Urinary bladder (tissue), 3 donors: ENCODE measurements at regions not wholly inside any gene's neighbourhood (a gene's known extent, or its start where the extent isn't known, plus 50 kb on each side); places are given as distances from the start of the nearest gene placed in this dataset.
"Not testable (repeated sequence)": the region's sequence is repeated elsewhere in the genome, so short reads cannot be mapped to it uniquely, and the experiment has no call there.

Experiments used
- DNase-seq: peaks from one replicate; pipeline ENCODE4 v3.0.0-alpha.2; 2015; ENCODE audit errors: extremely low spot score
- H3K27ac ChIP-seq: one replicate; pipeline ENCODE4 v1.5.1; 2013; ENCODE audit warnings: low read depth, mild to moderate bottlenecking, moderate library complexity
- H3K36me3 ChIP-seq: one replicate; pipeline ENCODE4 v1.6.1; 2013; ENCODE audit warnings: mild to moderate bottlenecking, moderate library complexity; ENCODE audit not compliant: insufficient read depth
- H3K4me1 ChIP-seq: one replicate; pipeline ENCODE4 v1.6.1; 2013; ENCODE audit warnings: mild to moderate bottlenecking, moderate library complexity; ENCODE audit not compliant: insufficient read depth
- H3K4me3 ChIP-seq: one replicate; pipeline ENCODE4 v1.5.1; 2013; ENCODE audit warnings: low read depth, low read length
- WGBS: extraction: QIAGEN DNeasy Blood & Tissue Kit; methylation state at CpG from one replicate; pipeline ENCODE4 v1.1.7; 2013; 5-methylcytosine and 5-hydroxymethylcytosine counted together
- donor health status: healthy with polysubstance abuse.
- donor health status: healthy.

DNA sequence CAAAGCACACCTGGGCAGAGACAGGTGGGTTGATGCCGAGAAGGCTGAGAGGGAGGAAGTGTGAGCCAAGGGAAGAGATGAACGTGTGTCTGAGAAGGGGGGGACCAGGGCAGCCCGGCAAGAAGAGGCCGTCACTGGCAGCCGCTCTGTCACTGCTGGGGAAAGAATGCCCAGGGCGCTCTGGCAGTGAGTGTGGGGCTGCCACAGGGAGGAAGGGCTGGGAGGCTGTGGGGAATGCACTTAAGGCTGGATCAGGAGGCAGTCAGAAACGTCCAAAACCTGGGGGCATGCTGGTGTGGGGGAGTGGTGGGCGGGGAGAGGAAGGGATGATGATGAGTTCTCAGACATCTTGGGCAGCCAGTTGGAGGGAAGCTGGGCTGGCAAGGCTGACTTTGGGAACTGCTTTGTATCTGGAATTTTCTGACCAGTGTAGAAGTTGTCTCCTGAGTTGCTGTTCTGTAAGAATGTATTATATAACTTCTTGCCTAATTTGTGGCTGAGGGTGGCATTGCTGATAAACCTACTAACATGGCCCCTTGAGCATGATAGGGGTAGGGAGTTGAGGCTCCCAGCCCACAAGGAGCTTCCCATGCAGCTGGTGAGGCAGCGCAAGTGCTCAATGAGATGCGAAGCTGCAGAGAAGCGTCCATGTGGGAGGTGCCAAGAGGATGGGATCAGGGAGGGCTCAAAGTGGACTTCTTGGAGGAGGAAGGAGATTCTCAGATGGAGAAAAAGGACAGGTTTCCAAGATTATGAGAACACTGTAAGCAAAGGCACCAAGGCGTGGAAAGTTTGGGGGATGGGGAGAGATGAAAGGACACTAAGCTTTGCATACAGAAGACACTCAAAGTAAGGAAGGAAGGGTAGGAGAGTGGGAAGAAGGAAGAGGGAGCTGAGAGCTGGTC is 185.1 kb upstream of the HAAO start:
- H3K27ac ChIP-seq, result no peak overlapping the region
- H3K4me3 ChIP-seq, result no peak overlapping the region

DNA sequence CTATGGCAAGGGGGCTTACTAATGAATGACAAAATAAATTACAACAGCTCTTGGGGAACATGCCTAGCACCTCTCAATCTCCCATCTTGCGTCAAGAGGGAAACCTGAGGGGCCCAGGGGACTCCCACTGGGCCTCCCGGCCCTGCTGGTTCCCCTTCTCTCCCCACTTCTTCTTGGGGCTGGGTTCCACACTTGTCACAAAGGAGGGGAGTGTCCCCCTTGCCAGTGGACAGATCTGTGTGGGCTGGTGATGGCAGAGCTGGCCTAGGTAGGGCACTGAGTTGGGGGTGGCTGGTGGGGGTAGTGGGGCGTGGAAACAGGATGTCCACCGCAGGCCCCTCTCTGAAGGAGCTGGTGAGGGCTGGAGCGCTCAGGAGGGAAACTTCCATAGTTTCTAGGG is 184.0 kb upstream of the HAAO start:
- no peaks in the 10 kb centered on the region for H3K4me1 ChIP-seq
- H3K4me3 ChIP-seq, result no peak overlapping the region
- H3K27ac ChIP-seq, result no peak overlapping the region
- no peak for DNase-seq
- WGBS, result 87% methylated on average over 5 of the region's 5 CpGs
- no peaks in the 10 kb centered on the region for H3K36me3 ChIP-seq

More for the DNA sequence above, 185.1 kb upstream of the HAAO start:
- Histone ChIP-seq H3K4me1 (no peaks in the 10 kb centered on the region), H3K36me3 (no peaks in the 10 kb centered on the region)
- 83% methylated on average over 12 of the region's 12 CpGs for WGBS
- DNase-seq, result no peak

DNA sequence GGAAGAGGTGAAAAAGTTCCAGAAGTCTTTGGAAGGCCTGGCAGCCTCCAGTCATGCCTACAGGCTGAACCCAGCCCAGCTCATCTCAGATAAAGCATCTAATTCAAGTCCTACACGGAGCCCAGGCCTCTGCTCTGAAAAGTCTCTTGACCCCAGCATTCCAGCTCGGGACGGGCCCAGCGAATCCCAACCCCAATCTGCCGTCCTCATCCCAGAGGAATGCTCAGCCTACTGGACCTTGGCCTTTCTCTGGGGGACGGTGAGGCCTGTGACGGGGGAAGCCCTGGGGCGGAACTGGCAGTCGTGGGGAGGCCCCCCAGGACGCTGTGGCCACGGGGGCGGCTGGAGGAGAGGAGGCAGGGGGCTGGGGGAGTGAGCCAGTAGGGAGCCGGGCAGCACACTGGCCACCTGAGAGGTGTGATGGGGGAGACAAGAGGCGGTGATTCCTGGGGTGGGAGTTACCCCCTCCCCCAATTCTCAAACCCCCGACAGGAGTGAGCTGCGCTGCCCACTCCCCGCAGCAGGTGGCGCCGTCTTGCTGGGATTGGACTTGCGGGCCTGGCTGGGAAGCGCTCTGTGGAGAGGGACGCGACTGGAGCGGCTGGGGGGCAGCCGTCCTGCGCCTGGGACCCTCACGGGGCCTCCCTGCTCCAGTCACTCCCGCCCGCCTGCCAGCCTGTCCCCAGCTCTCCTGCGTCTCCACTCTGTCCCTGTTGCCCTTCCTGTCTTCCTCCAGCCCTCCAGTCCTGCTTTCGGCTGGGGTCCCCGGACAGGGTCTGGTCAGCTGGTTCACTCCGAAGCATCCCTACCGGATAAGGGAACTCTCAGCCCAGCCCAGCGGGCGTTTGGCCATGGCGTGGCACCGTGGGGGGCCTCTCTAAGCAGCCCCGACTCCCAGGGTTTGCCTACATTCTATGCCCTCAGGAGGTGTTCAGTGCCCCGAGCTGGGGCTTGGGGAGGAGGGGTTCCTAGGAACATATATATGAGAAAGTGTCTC is 182.6 kb upstream of the HAAO start:
- DNase-seq, result no peak
- Histone ChIP-seq H3K4me1 (no peaks in the 10 kb centered on the region), H3K4me3 (no peak overlapping the region), H3K27ac (peak overlapping the region; percentile 28), H3K36me3 (no peaks in the 10 kb centered on the region)
- 21% methylated on average over 40 of the region's 40 CpGs for WGBS

DNA sequence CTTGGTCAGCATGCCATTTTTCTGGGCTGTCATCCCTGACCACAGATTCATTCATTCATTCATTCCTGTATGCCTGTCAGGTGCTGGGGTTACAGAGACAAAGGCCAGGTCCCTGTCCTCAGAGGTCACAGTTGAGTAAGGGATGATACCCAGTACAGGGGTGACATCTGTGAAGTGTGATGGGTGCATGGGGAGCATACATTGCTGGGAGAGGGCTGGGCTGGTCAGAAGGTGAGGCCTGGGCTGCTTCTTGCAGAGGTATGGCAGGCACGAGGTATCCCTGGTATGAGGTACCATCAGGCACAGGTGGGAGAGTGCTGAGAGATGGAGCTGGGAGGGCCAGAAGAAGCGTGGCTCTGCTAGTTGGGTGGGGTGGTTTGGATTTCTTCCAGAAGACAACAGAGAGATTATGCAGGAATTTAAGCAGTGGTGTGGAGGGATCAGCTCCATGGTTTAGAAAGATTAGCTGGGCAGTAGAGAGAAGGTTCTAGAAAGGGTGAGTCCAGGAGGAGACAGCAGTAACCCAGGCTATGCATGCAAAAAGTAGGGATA is 181.9 kb upstream of the HAAO start:
- no peak for DNase-seq

DNA sequence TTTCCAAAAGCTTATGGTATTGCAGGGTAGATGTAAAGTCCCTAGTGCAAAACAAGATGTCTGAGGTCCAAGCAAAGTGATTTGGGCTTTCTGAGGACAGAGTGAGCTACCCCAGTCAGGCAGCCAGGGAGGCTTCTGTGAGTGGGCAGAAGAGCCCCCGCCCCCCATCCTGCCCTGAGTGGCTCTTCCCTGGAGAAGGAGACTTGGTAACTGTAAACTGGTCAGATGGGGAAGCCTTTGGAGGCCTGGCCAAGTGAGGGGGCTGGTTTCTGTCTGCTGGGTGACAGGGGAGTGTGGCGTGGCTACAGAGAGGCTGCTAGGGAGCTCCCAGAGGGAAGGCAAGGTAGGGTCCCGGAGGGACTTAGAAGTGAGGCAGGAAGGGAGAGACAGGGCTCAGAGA is 181.3 kb upstream of the HAAO start:
- Histone ChIP-seq H3K36me3 (no peaks in the 10 kb centered on the region), H3K4me3 (no peak overlapping the region), H3K4me1 (no peaks in the 10 kb centered on the region), H3K27ac (no peak overlapping the region)
- no peak for DNase-seq
- 69% methylated on average over 3 of the region's 3 CpGs for WGBS

More for the DNA sequence above, 181.9 kb upstream of the HAAO start:
- Histone ChIP-seq H3K27ac (no peak overlapping the region), H3K4me3 (no peak overlapping the region), H3K4me1 (no peaks in the 10 kb centered on the region), H3K36me3 (no peaks in the 10 kb centered on the region)
- WGBS, result 50% methylated on average over 2 of the region's 2 CpGs

DNA sequence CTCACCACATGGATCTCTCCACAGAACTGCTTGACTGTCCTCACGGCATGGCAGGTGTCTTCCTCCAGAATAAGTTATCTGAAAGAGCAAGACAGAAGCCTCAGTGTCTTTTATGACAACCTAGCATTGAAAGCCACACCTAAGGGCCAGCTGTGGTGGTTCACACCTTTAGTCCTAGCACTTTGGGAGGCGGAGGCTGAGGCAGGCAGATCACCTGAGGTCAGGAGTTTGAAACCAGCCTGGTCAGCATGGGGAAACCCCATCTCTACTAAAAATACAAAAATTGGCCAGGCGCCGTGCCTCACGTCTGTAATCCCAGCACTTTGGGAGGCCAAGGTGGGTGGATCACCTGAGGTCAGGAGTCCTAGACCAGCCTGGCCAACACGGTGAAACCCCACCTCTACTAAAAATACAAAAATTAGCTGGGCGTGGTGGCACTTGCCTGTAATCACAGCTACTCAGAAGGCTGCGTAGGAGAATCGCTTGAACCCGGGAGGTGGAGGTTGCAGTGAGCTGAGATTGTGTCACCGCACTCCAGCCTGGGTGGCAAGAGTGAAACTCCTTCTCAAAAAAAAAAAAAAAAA is 180.6 kb upstream of the HAAO start:
- H3K36me3 ChIP-seq, H3K27ac ChIP-seq, H3K4me3 ChIP-seq, H3K4me1 ChIP-seq, DNase-seq: not testable (repeated sequence)
- WGBS, result 90% methylated on average over 11 of the region's 11 CpGs

DNA sequence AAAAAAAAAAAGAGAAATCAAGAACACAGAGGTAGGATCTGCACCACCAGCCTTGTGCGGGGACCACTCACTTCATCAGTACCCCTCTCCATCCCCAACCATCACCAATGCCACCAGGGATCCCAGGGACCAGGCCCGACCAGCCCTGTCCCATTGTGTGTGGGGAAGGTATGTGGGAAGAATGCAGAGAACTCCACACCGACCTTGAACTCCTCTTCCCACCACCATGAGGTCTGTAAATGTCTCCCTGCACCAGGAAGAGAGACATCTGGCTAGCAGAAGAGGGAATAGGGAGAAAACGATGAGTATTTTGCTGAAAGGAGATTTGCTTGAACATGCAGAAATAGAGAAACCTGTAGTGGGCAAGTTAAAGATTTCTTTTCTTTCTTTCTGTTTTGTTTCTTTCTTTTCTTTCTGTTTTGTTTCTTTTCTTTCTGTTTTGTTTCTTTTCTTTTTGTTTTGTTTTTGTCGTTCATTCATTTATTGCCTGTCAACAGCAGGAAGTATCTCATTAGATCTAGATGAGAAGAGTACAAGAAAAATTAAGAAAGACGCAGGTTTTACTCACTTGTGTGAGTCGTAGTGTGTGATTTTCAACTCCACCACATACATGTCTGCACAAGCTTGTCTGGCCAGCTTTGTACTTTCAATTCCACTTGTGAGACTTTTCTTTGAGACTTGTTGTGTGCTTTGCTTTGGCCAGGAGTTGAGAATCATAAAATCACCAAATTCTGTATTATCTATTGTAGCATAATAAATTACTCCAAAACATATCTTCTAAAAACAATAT is 179.8 kb upstream of the HAAO start:
- Histone ChIP-seq H3K4me1 (no peaks in the 10 kb centered on the region), H3K36me3 (no peaks in the 10 kb centered on the region), H3K4me3 (no peak overlapping the region), H3K27ac (no peak overlapping the region)
- 64% methylated on average over 7 of the region's 7 CpGs for WGBS
- DNase-seq, result no peak

DNA sequence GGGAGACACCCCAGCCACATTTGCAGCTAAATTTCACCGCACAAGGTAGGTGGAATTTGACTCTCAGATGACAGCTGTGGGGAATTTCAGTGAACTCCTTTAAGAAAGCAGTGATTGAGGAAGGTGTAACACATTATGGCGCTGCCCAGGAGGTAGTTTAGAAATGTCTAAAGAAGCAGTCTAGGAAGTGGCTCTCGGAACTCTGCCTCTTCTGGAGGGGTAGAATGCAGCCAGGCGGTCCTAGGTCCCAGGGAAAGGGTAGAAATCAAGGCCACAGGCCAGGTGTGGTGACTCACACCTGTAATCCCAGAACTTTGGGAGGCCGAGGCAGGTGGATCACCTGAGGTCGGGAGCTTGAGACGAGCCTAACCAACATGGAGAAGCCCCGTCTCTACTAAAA is 179.0 kb upstream of the HAAO start:
- no peaks in the 10 kb centered on the region for H3K4me1 ChIP-seq
- no peak overlapping the region for H3K27ac ChIP-seq
- H3K36me3 ChIP-seq, result no peaks in the 10 kb centered on the region
- 93% methylated on average over 8 of the region's 8 CpGs for WGBS
- DNase-seq, result no peak
- no peak overlapping the region for H3K4me3 ChIP-seq

DNA sequence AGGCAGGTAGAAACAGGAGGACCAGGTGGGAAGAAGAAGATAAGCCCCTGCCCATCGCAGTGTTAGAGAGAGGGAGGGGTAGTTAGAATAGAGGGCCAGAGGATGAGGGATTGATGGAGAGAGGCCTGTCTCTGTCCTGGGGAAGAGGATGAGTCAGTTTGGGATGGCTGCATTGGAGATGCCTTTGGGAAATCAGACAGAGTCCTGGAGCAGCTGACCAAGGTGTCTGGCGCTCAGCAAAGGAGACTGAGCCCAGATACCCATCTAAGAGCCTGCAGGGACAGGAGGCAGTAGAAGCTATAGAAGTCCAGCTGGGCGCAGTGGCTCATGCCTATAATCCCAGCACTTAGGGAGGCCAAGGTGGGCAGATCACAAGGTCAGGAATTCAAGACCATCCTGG is 177.8 kb upstream of the HAAO start:
- Histone ChIP-seq H3K27ac (no peak overlapping the region), H3K4me1 (no peaks in the 10 kb centered on the region), H3K4me3 (no peak overlapping the region), H3K36me3 (no peaks in the 10 kb centered on the region)
- no peak for DNase-seq
- WGBS, result 97% methylated on average over 3 of the region's 3 CpGs

DNA sequence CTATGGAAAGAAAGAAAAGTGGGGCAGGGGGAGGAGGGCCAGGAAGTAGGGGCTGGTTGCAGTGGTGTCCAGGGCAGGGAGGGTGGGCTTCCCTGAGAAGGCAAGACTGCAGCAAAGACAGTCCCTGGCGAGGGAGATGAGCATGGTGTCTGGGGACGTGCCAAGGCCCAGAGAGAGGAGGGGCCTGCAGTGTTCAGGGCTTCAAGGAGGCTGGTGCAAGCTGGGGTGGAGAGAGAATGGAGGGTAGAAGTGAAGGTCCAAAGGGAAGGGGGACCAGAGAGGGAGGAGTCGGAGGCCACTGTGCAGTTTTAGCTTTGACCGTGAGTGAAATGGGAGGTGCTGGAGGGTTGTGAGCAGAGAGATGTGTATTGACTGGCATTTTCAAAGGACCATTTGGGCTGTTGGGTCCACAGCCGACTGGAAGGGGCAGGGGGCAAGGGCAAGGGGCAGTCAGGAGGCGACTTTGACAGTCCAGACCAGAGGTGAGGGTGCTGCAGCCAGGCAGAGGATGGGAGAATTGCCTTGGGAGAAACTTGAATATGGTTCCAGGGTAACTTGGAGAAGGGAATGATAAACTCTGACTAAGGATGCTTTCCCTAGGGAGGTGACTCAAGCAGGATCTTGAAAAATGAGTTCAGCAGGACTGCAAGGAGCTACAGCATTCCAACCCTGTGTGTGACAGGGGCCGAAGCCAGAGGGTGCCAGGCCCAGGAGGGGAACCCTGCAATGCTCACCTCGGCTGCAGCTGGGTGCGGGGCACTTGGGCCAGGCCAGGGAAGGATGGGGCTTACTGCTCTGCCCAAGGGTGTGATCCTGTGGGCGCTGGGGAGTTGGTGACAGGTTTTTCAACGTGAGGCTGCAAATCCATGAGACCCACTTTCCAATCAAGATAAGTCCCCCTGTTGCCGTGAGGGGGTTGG is 177.1 kb upstream of the HAAO start:
- H3K27ac ChIP-seq, result no peak overlapping the region
- H3K36me3 ChIP-seq, result no peaks in the 10 kb centered on the region
- DNase-seq, result no peak
- WGBS, result 81% methylated on average over 12 of the region's 12 CpGs
- no peaks in the 10 kb centered on the region for H3K4me1 ChIP-seq
- H3K4me3 ChIP-seq, result no peak overlapping the region

DNA sequence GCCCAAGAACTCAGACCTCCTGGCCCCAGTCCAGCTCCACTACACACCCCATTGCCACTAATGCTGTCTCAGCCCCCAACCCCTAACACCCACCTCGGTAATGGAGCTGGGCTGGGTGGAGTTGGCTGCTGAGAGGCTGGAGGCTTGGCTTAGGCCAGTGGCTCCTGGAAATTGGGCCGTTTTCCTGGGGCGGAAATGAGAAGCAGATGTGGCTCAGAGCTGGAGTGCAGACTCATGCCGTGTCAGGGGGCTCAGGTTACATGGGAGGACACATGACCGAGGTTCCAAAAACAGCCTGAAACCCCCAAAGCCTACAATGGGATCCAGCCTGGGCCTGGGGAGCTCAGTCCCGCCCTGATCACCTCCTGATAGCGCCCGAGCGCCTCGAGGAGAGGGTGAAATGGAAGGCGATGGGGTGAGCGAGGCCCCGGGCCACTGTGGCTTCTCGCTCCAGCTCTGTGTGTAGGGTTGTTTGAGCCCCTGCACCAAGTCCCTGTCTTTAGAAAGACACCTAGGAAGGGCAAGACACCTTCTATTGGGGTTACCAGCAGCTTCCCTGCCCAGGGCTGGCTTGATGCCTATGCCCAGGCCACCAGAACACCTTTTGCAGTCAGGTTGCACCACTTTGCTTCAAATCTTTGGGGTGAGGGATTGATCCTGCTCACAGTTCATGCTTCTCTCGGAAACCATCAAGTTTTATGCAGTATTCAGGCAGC is 175.7 kb upstream of the HAAO start:
- H3K27ac ChIP-seq, result no peak overlapping the region
- no peak for DNase-seq
- no peaks in the 10 kb centered on the region for H3K36me3 ChIP-seq
- H3K4me1 ChIP-seq, result no peaks in the 10 kb centered on the region
- no peak overlapping the region for H3K4me3 ChIP-seq
- WGBS, result 69% methylated on average over 15 of the region's 15 CpGs
